CD4-positive, alpha-beta T cell (primary cell): ENCODE measurements at regions not wholly inside any gene's neighbourhood (a gene's known extent, or its start where the extent isn't known, plus 50 kb on each side); places are given as distances from the start of the nearest gene placed in this dataset.

Experiments
- ATAC-seq: fragments of 200-7000 bp; cut with Tn5 transposase; one replicate; pipeline ENCODE4 v1.10.0; 2022; ENCODE audit warnings: mild to moderate bottlenecking; ENCODE audit not compliant: poor library complexity
- CTCF ChIA-PET: fragments of 350-600 bp; sonication (Branson Sonifier 250); formaldehyde crosslinking; loops from one replicate; lab custom pipeline; 2021; ENCODE audit warnings: antibody characterized with exemption, inconsistent platforms; lab: Charles Lee
- POLR2A ChIA-PET: fragments of 350-600 bp; sonication (Branson Sonifier 250); formaldehyde crosslinking; loops from one replicate; lab custom pipeline; 2021; ENCODE audit warnings: antibody characterized with exemption, inconsistent platforms; lab: Charles Lee
- DNase-seq, 14 experiments: peaks; one replicate each; pipeline ENCODE4 v3.0.0-alpha.2; 2013 to 2020; ENCODE audit warnings: mixed read lengths in 2 of 14
- H3K27ac ChIP-seq, 2 donors: one replicate each; pipeline versions ENCODE4 v1.5.1 to v1.7.0; 2013; ENCODE audit warnings: low read length in 2 of 2, low read depth in 1 of 2, mild to moderate bottlenecking in 1 of 2
- H3K27me3 ChIP-seq, 2 experiments: 1 replicate in 1 of 2; 2 replicates in 1 of 2; pipeline versions ENCODE4 v1.6.1 to v1.7.0; 2013; ENCODE audit warnings: low read length in 2 of 2, control low read depth in 1 of 2, mild to moderate bottlenecking in 1 of 2, moderate library complexity in 1 of 2; ENCODE audit not compliant: insufficient read depth in 2 of 2, control insufficient read depth in 1 of 2
- H3K36me3 ChIP-seq: one replicate; pipeline ENCODE4 v1.6.1; 2013; ENCODE audit warnings: low read length, control low read depth; ENCODE audit not compliant: insufficient read depth
- H3K4me1 ChIP-seq: one replicate; pipeline ENCODE4 v1.6.1; 2013; ENCODE audit warnings: low read length, control low read depth; ENCODE audit not compliant: insufficient read depth
- H3K4me3 ChIP-seq: one replicate; pipeline ENCODE4 v1.5.1; 2013; ENCODE audit warnings: mild to moderate bottlenecking, low read length, moderate library complexity
- H3K9me3 ChIP-seq, 2 experiments: 1 replicate in 1 of 2; 2 replicates in 1 of 2; pipeline versions ENCODE4 v1.6.1 to v1.7.0; 2013; ENCODE audit warnings: low read length in 2 of 2, mild to moderate bottlenecking in 2 of 2, control low read depth in 1 of 2, moderate library complexity in 1 of 2; ENCODE audit not compliant: control insufficient read depth in 1 of 2, insufficient read depth in 1 of 2
- H3K27ac Mint-ChIP-seq: one replicate; pipeline ENCODE4 v1.8.0; 2020; ENCODE audit warnings: mixed read lengths
- H3K27me3 Mint-ChIP-seq: one replicate; pipeline ENCODE4 v1.8.0; 2021; ENCODE audit warnings: mixed read lengths
- H3K36me3 Mint-ChIP-seq: one replicate; pipeline ENCODE4 v1.8.0; 2021; ENCODE audit warnings: low read depth, mixed read lengths
- H3K4me1 Mint-ChIP-seq: one replicate; pipeline ENCODE4 v1.8.0; 2021; ENCODE audit warnings: low read depth, mixed read lengths
- H3K4me3 Mint-ChIP-seq: one replicate; pipeline ENCODE4 v1.8.0; 2020; ENCODE audit warnings: mild to moderate bottlenecking, mixed read lengths
- H3K9me3 Mint-ChIP-seq: one replicate; pipeline ENCODE4 v1.8.0; 2020; ENCODE audit warnings: mixed read lengths
- CTCF ChIP-seq: fragments of 200-600 bp; IDR thresholded peaks from one replicate; pipeline ENCODE4 v1.8.0; 2022; ENCODE audit warnings: antibody characterized with exemption, mild to moderate bottlenecking
- intact Hi-C, 2 experiments: fragments of 100-400 bp; cut with DNase I in 1 of 2; cut with micrococcal nuclease in 1 of 2; formaldehyde crosslinking; loops; one replicate each; pipeline versions ENCODE4 v1.15.1 to v1.9.0; 2023 to 2025; cut with DNase I, micrococcal nuclease

- TF ChIP-seq CTCF: peak; percentile 74
- H3K27me3 Mint-ChIP-seq: no peaks in the 10 kb centered on the region
- ATAC-seq (peak; percentile 82), DNase-seq (peak; percentile 43 to 86 (median 58))
- intact Hi-C loops: loop anchor here (1.0 to 5.0 kb wide), 6 partner anchors 192 to 1896 kb away; no protein-coding TSS in a partner anchor
- no peaks in the 10 kb centered on the region for H3K36me3 Mint-ChIP-seq
- Histone ChIP-seq H3K9me3 (no peaks in the 10 kb centered on the region), H3K27me3 (no peaks in the 10 kb centered on the region), H3K27ac (no peak overlapping the region), H3K4me1 (peaks cover 4% of the 10 kb centered on the region), H3K4me3 (peak overlapping the region; percentile 43), H3K36me3 (no peaks in the 10 kb centered on the region)
- H3K27ac Mint-ChIP-seq: no peak overlapping the region
- POLR2A ChIA-PET: interaction anchor here (0.8 to 1.7 kb wide), 3 partner anchors 18 to 228 kb away, joined by 3 to 10 read pairs (median 3); no protein-coding TSS in a partner anchor
- H3K9me3 Mint-ChIP-seq: no peaks in the 10 kb centered on the region
- no peaks in the 10 kb centered on the region for H3K4me1 Mint-ChIP-seq
- CTCF ChIA-PET: interaction anchor here (0.6 to 2.4 kb wide), 21 partner anchors 10 to 1976 kb away, joined by 3 to 38 read pairs (median 4); partner anchors contain the start of gene USP16
- H3K4me3 Mint-ChIP-seq: no peak overlapping the region
These were observed 247.3 kb downstream of the LTN1 start for GRCh38 chr21:28745131-28746016.

GRCh38 chr21:28743723-28744122, 249.0 kb downstream of the LTN1 start:
- Histone ChIP-seq H3K36me3 (no peaks in the 10 kb centered on the region), H3K4me3 (no peak overlapping the region), H3K27ac (no peak overlapping the region), H3K27me3 (no peaks in the 10 kb centered on the region), H3K9me3 (no peaks in the 10 kb centered on the region), H3K4me1 (peaks cover 4% of the 10 kb centered on the region)
- intact Hi-C loops: loop anchor here in 1 of 2 experiments (2.0 kb wide), 1 partner anchor 1891 kb away; no protein-coding TSS in a partner anchor
- DNase-seq (no peak), ATAC-seq (no peak)
- CTCF ChIA-PET: no interaction called here
- TF ChIP-seq CTCF: no peak
- POLR2A ChIA-PET: no interaction called here
- Mint-ChIP-seq H3K27ac (no peak overlapping the region), H3K27me3 (no peaks in the 10 kb centered on the region), H3K36me3 (no peaks in the 10 kb centered on the region), H3K4me3 (no peak overlapping the region), H3K9me3 (no peaks in the 10 kb centered on the region), H3K4me1 (no peaks in the 10 kb centered on the region)

- ChIA-PET POLR2A (no interaction called here), CTCF (no interaction called here)
- no peaks in the 10 kb centered on the region for H3K9me3 Mint-ChIP-seq
- H3K36me3 ChIP-seq: no peaks in the 10 kb centered on the region
- H3K27ac ChIP-seq: no peak overlapping the region
- TF ChIP-seq CTCF: no peak
- no peaks in the 10 kb centered on the region for H3K27me3 ChIP-seq
- H3K36me3 Mint-ChIP-seq: no peaks in the 10 kb centered on the region
- ATAC-seq: no peak
- no peak for DNase-seq
- H3K9me3 ChIP-seq: no peaks in the 10 kb centered on the region
- no peaks in the 10 kb centered on the region for H3K27me3 Mint-ChIP-seq
- intact Hi-C loops: loop anchor here in 1 of 2 experiments (2.0 kb wide), 1 partner anchor 1890 kb away; no protein-coding TSS in a partner anchor
- H3K4me3 Mint-ChIP-seq: no peak overlapping the region
- H3K4me3 ChIP-seq: no peak overlapping the region
- no peaks in the 10 kb centered on the region for H3K4me1 Mint-ChIP-seq
- H3K27ac Mint-ChIP-seq: no peak overlapping the region
- H3K4me1 ChIP-seq: peaks cover 4% of the 10 kb centered on the region
These were observed 250.2 kb downstream of the LTN1 start for GRCh38 chr21:28742527-28742926.
